NT2/D1 (cell line): ENCODE measurements at regions not wholly inside any gene's neighbourhood (a gene's known extent, or its start where the extent isn't known, plus 50 kb on each side); places are given as distances from the start of the nearest gene placed in this dataset.

Experiments used
- YY1 ChIP-seq: IDR thresholded peaks from 2 replicates; pipeline ENCODE4 v1.6.1; 2011; ENCODE audit not compliant: insufficient read length, insufficient read depth
- ZNF274 ChIP-seq: IDR thresholded peaks from 2 replicates; pipeline ENCODE4 v1.6.1; 2011; ENCODE audit warnings: mild to moderate bottlenecking, low read depth, low read length

GRCh38 chr2:78780864-78781583, 244.5 kb upstream of the REG3G start:
- TF ChIP-seq ZNF274 (no peak), YY1 (no peak)
